ENCODE measurements at regions not wholly inside any gene's neighbourhood (a gene's known extent, or its start where the extent isn't known, plus 50 kb on each side); places are given as distances from the start of the nearest gene placed in this dataset.

DNA sequence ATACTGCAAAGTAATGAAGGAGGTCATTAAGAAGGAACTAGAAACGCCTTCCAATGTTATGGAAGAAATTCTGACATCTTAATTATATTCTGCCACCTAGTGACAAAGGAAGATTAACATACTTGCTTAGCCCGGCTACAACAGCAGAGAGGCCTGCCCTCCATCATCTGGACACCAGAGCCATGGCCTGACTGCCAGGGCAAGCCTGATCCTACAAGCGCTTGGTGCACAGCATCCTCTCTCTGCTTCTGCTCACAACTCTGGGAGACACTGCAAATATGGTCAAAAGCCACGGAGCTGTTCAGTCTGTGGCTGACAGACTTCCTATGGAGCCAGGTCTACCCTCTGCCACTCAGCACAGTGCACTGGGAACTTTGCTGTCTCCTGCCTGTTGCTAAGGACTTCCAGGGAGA is 87.3 kb upstream of the SLC44A1 start:
- H3K36me3 ChIP-seq (ENCODE audit: control insufficient read depth in 1 of 2, insufficient read depth in 2 of 2, low read length in 2 of 2), result no peaks in the 10 kb centered on the region

GRCh38 chr9:105158020-105158419 is 86.4 kb upstream of the SLC44A1 start:
- Histone ChIP-seq H3K79me1 (ENCODE audit: low read length) (no peaks in the 10 kb centered on the region), H3K4me2 (ENCODE audit: low read length) (no peak overlapping the region), H3K4ac (ENCODE audit: low read depth, low read length) (no peak overlapping the region), H2AK5ac (ENCODE audit: low read length) (peak overlapping the region; percentile 74), H2AFZ (ENCODE audit: insufficient read depth, low read length, poor library complexity) (no peak overlapping the region), H4K8ac (ENCODE audit: low read depth, low read length) (no peak overlapping the region), H2BK120ac (ENCODE audit: insufficient read depth, low read length, poor library complexity) (no peak overlapping the region), H4K91ac (ENCODE audit: low read depth, low read length) (no peak overlapping the region), H2BK12ac (ENCODE audit: low read length) (peak overlapping the region; percentile 64), H3K4me3 (ENCODE audit: low read depth, low read length) (no peak overlapping the region), H4K12ac (ENCODE audit: low read depth, low read length) (no peak overlapping the region), H3K27me3 (ENCODE audit: insufficient read depth, low read length) (no peaks in the 10 kb centered on the region), H3K79me2 (ENCODE audit: control insufficient read depth, insufficient read depth, low read length, poor library complexity) (no peaks in the 10 kb centered on the region), H3K18ac (ENCODE audit: low read length) (no peak overlapping the region), H3K27ac (ENCODE audit: low read depth, low read length) (no peak overlapping the region), H3K9ac (ENCODE audit: low read length) (no peak overlapping the region), H3K23ac (ENCODE audit: low read length) (no peak overlapping the region), H3K4me1 (ENCODE audit: control insufficient read depth in 1 of 2, insufficient read depth in 2 of 2, low read length in 2 of 2) (no peaks in the 10 kb centered on the region), H3K36me3 (ENCODE audit: control insufficient read depth in 1 of 2, insufficient read depth in 2 of 2, low read length in 2 of 2) (no peaks in the 10 kb centered on the region), H3K14ac (ENCODE audit: low read length) (no peak overlapping the region), H3K9me3 (ENCODE audit: insufficient read depth, low read depth, low read length) (no peaks in the 10 kb centered on the region), H2BK5ac (ENCODE audit: low read depth, low read length, poor library complexity) (no peak overlapping the region)
- WGBS (ENCODE audit: extremely low coverage, insufficient coverage, insufficient read length), result no CpG with 5 or more reads among the region's 12 CpGs
- no peak for DNase-seq

More for the DNA sequence above, 87.3 kb upstream of the SLC44A1 start:
- Histone ChIP-seq H2BK5ac (ENCODE audit: low read depth, low read length, poor library complexity) (no peak overlapping the region), H4K12ac (ENCODE audit: low read depth, low read length) (no peak overlapping the region), H4K91ac (ENCODE audit: low read depth, low read length) (no peak overlapping the region), H4K8ac (ENCODE audit: low read depth, low read length) (no peak overlapping the region), H2BK12ac (ENCODE audit: low read length) (no peak overlapping the region), H3K23ac (ENCODE audit: low read length) (no peak overlapping the region), H3K4ac (ENCODE audit: low read depth, low read length) (no peak overlapping the region), H3K4me2 (ENCODE audit: low read length) (no peak overlapping the region), H3K9me3 (ENCODE audit: insufficient read depth, low read depth, low read length) (no peaks in the 10 kb centered on the region), H3K79me2 (ENCODE audit: control insufficient read depth, insufficient read depth, low read length, poor library complexity) (no peaks in the 10 kb centered on the region), H2AK5ac (ENCODE audit: low read length) (no peak overlapping the region), H3K4me3 (ENCODE audit: low read depth, low read length) (no peak overlapping the region), H3K4me1 (ENCODE audit: control insufficient read depth in 1 of 2, insufficient read depth in 2 of 2, low read length in 2 of 2) (no peaks in the 10 kb centered on the region), H3K18ac (ENCODE audit: low read length) (no peak overlapping the region), H2BK120ac (ENCODE audit: insufficient read depth, low read length, poor library complexity) (no peak overlapping the region), H3K9ac (ENCODE audit: low read length) (no peak overlapping the region), H3K14ac (ENCODE audit: low read length) (no peak overlapping the region), H2AFZ (ENCODE audit: insufficient read depth, low read length, poor library complexity) (no peak overlapping the region), H3K27ac (ENCODE audit: low read depth, low read length) (no peak overlapping the region), H3K79me1 (ENCODE audit: low read length) (no peaks in the 10 kb centered on the region), H3K27me3 (ENCODE audit: insufficient read depth, low read length) (no peaks in the 10 kb centered on the region)
- WGBS (ENCODE audit: extremely low coverage, insufficient coverage, insufficient read length), result no CpG with 5 or more reads among the region's 4 CpGs
- peak in 1 of 2 donors; percentile 77 for DNase-seq

- Histone ChIP-seq H2AK5ac (ENCODE audit: low read length) (no peak overlapping the region), H2BK5ac (ENCODE audit: low read depth, low read length, poor library complexity) (no peak overlapping the region), H4K91ac (ENCODE audit: low read depth, low read length) (no peak overlapping the region), H2BK120ac (ENCODE audit: insufficient read depth, low read length, poor library complexity) (no peak overlapping the region), H3K4ac (ENCODE audit: low read depth, low read length) (no peak overlapping the region), H3K14ac (ENCODE audit: low read length) (no peak overlapping the region), H3K4me1 (ENCODE audit: control insufficient read depth in 1 of 2, insufficient read depth in 2 of 2, low read length in 2 of 2) (no peaks in the 10 kb centered on the region), H3K79me2 (ENCODE audit: control insufficient read depth, insufficient read depth, low read length, poor library complexity) (no peaks in the 10 kb centered on the region), H3K27ac (ENCODE audit: low read depth, low read length) (no peak overlapping the region), H3K23ac (ENCODE audit: low read length) (no peak overlapping the region), H3K79me1 (ENCODE audit: low read length) (no peaks in the 10 kb centered on the region), H3K9ac (ENCODE audit: low read length) (no peak overlapping the region), H4K12ac (ENCODE audit: low read depth, low read length) (no peak overlapping the region), H2AFZ (ENCODE audit: insufficient read depth, low read length, poor library complexity) (no peak overlapping the region), H4K8ac (ENCODE audit: low read depth, low read length) (no peak overlapping the region), H3K9me3 (ENCODE audit: insufficient read depth, low read depth, low read length) (no peaks in the 10 kb centered on the region), H3K36me3 (ENCODE audit: control insufficient read depth in 1 of 2, insufficient read depth in 2 of 2, low read length in 2 of 2) (no peaks in the 10 kb centered on the region), H2BK12ac (ENCODE audit: low read length) (no peak overlapping the region), H3K18ac (ENCODE audit: low read length) (no peak overlapping the region), H3K4me2 (ENCODE audit: low read length) (no peak overlapping the region), H3K27me3 (ENCODE audit: insufficient read depth, low read length) (no peaks in the 10 kb centered on the region), H3K4me3 (ENCODE audit: low read depth, low read length) (no peak overlapping the region)
- no peak for DNase-seq
- WGBS (ENCODE audit: extremely low coverage, insufficient coverage, insufficient read length), result no CpG with 5 or more reads among the region's 5 CpGs
Measured at GRCh38 chr9:105158898-105159297, 85.6 kb upstream of the SLC44A1 start.

DNA sequence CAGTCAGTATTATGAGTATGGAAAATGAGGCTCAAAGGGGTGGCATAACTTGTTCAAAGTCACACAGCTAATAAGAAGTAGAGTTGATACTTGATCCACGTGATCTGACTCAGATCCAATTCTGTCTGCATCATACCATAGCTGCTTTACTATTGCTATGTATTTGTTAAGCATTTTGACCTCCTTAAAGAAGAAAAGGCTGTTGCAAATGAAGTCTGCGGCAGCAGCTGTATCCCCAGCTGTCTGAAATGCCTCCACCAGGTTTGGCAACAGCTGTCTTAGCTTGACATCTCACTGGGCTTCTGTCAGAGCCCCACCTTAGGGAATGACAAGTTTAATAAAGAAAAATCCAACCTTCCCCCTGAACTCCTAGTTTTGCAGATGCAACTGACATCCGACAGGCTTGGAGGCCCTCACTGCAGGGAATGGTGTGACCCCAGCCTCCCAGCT is 75.6 kb upstream of the SLC44A1 start:
- Histone ChIP-seq H2BK120ac (ENCODE audit: insufficient read depth, low read length, poor library complexity) (no peak overlapping the region), H4K8ac (ENCODE audit: low read depth, low read length) (no peak overlapping the region), H3K14ac (ENCODE audit: low read length) (no peak overlapping the region), H3K4me2 (ENCODE audit: low read length) (no peak overlapping the region), H2BK5ac (ENCODE audit: low read depth, low read length, poor library complexity) (no peak overlapping the region), H4K91ac (ENCODE audit: low read depth, low read length) (no peak overlapping the region), H2BK12ac (ENCODE audit: low read length) (no peak overlapping the region), H3K9me3 (ENCODE audit: insufficient read depth, low read depth, low read length) (no peaks in the 10 kb centered on the region), H3K4me1 (ENCODE audit: control insufficient read depth in 1 of 2, insufficient read depth in 2 of 2, low read length in 2 of 2) (no peaks in the 10 kb centered on the region), H3K23ac (ENCODE audit: low read length) (no peak overlapping the region), H4K12ac (ENCODE audit: low read depth, low read length) (no peak overlapping the region), H3K27me3 (ENCODE audit: insufficient read depth, low read length) (no peaks in the 10 kb centered on the region), H2AK5ac (ENCODE audit: low read length) (no peak overlapping the region), H3K4ac (ENCODE audit: low read depth, low read length) (no peak overlapping the region), H2AFZ (ENCODE audit: insufficient read depth, low read length, poor library complexity) (no peak overlapping the region), H3K79me2 (ENCODE audit: control insufficient read depth, insufficient read depth, low read length, poor library complexity) (no peaks in the 10 kb centered on the region), H3K27ac (ENCODE audit: low read depth, low read length) (no peak overlapping the region), H3K79me1 (ENCODE audit: low read length) (no peaks in the 10 kb centered on the region), H3K36me3 (ENCODE audit: control insufficient read depth in 1 of 2, insufficient read depth in 2 of 2, low read length in 2 of 2) (no peaks in the 10 kb centered on the region), H3K4me3 (ENCODE audit: low read depth, low read length) (no peak overlapping the region), H3K18ac (ENCODE audit: low read length) (no peak overlapping the region), H3K9ac (ENCODE audit: low read length) (no peak overlapping the region)
- WGBS (ENCODE audit: extremely low coverage, insufficient coverage, insufficient read length), result no CpG with 5 or more reads among the region's 3 CpGs
- DNase-seq, result peak in 1 of 2 donors; percentile 19
